NCI-H526 (cell line): ENCODE measurements at regions not wholly inside any gene's neighbourhood (a gene's known extent, or its start where the extent isn't known, plus 50 kb on each side); places are given as distances from the start of the nearest gene placed in this dataset.
"Not testable (repeated sequence)": the region's sequence is repeated elsewhere in the genome, so short reads cannot be mapped to it uniquely, and the experiment has no call there.

Experiments used
- DNase-seq, 2 experiments: peaks; one replicate each; lab custom pipeline; 2025; lab: John Stamatoyannopoulos, UW

DNA sequence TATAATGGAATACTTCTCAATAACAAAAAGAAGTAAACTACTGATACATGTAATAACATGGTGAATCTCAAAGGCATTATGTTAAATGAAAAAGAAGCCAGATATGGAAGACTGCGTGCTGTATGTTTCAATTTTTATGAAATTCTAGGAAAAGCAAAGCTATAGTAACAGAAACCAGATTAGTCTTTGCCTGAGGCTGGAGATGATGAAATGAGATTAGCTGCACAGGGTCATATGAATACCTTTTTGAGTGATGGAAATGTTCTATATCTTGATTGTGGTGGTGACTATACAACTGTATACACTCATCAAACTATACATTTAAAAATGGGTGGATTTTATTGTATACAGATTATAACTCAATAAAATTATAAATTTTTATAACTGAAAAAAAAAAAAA is 113.5 kb downstream of the TMEM30B start:
- no peak for DNase-seq

DNA sequence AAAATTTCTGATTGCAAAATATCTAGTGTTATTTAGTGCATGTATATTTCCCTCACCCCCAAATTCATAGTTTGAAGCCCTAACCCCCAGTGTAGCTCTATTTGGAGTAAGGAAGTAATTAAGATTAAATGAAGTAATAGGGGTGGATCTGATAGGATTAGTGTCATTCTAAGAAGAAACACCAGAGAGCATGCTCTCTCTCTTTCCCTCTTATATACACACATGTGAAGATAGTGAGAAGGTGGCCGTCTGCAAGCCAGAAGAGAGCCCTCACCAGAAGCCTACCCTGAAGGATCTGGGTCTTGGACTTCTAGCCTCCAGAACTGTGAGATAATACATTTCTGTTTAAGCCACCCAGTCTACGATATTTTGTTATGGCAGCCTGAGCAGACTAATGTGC is 120.3 kb downstream of the TMEM30B start:
- DNase-seq = no peak

DNA sequence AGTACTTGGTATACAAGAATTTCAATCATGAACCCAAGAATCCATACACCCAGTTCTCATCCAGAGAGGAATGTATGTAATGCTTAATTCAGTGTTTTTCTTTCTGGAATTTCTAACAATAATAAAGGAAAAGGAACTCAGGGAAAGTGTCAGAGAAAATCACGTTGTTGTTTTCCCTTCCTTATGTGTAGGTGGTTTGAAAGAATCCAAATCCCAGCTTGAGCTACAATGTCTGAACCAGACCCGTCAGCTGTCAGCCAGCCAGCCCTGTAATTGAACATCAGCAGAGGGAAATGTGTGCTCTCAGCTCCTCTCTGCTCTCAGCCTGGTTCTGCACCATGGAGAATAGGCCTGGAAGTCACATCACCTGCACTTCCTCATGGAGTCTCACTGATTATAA is 126.5 kb downstream of the TMEM30B start:
- no peak for DNase-seq

DNA sequence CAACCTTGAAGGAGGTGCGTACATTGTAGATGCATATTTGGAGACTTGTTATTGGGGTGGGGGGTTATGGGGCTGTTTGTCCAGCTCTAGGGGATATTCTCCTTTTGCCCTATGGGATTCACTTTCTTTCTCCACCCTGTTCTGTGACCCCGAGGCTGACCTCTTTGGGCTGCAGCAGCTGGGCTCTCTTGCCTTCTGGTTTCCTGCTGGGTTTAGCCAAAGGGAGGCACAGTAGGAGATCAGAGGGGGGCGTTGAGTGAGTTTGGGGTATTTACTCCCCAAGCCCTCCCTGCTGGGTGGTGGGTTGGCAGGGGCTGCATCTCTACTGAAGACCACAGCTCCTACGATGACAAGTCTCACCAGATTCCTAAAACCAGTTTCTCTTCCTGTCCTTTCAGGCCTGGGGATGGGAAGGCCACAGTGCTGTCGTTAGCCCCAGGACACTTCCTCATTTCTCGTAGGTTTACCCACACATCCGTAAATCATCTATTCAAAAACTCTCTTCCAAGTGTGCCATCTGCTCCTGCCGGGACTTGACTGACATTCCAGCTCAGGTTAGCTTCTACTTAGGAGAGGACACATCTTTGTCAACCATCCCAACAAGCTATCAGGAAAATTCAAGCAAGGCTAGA is 127.1 kb downstream of the TMEM30B start:
- DNase-seq = no peak

DNA sequence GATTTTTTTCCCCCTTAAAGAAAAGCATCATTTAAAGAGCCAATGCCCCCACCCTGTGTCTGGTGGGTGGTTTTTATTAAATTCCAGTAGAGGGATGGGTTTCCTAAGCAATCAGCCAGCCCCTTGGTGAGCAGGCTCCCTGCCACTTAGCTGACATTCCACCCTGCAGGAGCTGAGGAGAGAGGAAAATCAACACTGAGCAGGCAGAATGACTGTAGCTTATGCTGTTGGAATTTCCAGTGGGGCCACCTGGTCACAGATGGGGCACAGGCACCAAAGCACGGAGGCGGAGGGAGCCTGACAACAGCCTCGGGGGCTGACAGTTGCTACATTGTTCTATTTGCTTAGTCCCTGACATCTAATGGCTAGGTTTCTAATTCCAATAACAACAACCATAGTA is 127.7 kb downstream of the TMEM30B start:
- no peak for DNase-seq

DNA sequence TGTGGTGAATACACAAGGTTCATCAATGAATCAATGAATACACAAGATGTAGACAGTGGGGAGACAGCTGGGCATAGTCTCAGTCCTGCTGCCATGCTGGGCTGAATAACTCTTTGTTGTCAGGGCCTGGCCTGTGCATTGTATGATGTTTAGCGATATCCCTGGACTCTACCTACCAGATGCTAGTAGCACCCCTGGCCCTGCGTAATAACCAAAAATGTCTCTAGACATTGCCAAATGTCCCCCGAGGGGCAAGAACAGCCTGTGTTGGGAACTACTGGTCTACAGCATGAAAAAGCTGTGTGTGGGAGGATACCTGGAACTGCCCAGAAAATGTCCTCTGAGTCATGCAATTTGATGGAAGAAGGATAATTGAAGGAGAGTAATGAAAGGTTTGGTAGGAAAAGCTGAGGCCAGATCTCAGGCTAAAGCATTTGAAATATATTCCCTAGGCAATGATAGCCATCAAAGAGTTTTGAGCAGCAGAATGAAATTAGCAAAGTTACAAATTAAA is 128.2 kb downstream of the TMEM30B start:
- no peak for DNase-seq

DNA sequence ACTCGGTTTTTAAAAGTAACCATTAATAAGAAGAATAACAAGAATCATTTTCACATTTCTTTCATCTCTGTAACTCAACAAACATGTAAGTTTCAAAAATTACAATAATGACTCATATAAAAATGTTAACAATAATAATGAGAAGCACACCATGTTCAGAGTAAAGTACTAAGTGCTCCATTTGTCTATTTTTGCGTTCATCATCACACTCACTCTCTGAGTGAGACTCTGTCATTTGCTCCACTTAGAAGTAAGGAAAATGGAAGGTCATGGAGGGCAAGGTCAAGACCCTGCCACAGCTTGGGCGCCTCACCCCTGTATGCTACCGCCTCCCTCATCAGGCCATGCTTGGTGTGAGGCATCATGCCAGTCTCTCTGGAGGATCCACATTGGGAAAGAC is 129.9 kb downstream of the TMEM30B start:
- DNase-seq = no peak

DNA sequence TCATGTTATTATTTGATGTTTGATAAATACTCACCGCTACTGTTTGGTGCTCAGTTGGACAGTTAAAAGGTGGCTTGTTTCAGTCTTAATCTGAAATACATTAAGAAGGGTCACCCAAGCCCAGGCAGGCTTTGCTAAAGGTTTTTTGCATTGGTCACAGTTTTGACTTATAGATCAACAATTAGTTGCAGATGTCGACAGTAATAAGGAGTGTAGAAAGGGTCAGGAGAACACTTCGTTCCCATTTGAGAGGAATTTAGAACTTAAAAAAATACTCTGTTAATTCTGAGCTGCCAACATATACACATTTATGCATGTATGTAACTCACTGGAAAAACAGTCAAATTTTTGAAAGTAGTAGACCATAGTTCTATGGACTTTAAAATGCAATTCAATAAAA is 130.3 kb downstream of the TMEM30B start:
- DNase-seq = no peak

DNA sequence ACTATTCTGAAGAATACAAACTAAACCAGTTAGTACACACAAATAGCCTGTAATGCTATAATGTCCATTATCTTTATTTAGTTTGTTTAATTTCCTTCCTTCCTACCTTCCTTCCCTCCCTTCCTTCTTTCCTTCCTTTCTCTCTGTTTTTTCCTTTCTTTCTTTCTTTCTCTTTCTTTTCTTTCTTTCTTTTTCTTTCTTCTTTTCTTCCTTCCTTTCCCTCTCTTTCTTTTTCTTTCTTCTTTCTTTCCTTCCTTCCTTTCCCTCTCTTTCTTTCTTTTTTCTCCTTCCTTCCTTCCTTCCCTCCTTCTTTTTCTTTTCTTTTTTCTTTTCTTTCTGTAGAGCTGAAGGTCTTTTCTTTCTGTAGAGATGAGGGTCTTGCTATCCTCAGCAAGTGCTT is 131.2 kb downstream of the TMEM30B start:
- DNase-seq = no peak

DNA sequence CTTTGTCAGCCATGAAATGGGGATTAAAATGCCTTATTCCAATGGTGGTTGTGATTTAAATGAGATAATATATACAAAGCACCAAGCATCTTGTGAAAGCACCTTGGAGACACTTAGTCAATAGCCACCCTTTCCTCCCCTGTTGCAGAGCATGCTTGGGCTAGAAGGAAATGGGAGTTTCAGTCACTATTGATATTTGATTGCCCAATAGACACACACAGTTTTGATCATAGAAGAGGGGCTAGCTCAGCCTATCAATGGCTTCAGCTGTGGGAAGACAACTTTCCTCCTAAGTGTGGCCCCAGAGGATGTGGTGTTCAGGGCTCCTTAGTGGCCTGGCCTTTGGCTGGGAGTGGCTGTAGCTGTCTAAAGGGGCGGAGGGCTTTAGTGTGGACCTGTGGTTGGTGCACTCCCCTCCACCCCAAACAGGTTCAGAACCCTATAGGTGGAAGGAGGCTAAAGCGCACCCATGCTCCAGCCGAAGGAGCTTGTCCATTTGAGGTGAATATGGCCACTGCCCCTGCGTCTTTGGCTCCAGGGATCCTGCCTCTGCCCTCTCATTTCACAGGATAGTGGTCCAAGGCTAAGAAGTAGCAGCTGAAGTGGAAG is 132.3 kb downstream of the TMEM30B start:
- DNase-seq = no peak

DNA sequence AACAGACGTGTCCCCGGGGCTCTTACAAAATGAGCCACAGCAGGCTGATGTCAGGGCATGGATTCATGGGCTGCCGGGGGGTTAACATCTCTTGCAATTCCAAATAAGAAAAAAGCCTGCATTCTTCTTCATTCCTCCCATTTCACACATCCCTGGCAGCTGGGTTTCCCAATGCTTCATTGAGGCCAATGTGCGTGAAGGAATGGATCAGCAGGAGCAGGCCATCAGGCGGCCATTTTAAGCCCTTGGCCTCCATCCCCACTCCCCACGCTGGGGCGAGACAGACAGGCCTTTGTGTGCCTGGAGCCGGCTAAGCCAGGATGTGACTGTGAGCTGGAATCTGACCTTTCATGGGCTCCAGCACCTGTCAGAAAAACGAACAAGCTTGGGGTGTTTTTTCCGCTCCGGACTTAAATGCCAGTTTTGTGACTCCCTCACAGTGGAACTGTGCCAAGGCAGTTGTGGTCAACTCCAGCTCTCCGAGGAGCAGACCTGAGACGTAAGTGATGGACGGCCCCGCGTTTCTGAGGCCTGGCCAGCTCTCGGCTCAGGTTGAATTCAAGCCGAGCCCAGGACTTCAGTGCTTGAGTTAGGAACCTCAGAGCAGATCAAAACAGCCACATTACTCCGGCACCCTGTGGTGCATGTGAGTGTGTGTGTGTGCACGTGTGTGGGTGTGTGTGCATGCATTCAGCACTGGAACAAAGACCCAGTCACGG is 133.1 kb downstream of the TMEM30B start:
- DNase-seq = peak in 1 of 2 experiments; percentile 4

DNA sequence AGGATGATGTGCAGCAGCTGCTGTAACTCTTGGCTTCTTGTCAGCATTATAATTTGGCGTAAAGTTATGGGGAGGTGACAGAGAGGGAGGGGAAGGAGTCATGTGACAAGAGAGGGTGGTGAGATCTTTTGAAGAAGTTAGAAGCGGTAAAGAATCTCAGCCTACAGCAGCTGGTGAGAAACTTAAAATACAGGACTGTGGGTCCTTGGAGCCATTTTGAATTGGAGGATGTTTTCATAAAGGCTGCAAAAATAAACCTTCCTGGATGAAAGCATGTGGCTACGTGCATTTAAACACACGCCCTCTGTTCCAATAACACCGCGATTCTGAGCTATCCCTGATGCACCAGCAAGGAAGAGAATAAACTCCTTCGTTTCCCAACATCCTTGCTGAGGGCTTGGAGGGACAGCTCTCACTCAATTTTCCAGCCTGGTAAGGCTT is 133.7 kb downstream of the TMEM30B start:
- DNase-seq = no peak

DNA sequence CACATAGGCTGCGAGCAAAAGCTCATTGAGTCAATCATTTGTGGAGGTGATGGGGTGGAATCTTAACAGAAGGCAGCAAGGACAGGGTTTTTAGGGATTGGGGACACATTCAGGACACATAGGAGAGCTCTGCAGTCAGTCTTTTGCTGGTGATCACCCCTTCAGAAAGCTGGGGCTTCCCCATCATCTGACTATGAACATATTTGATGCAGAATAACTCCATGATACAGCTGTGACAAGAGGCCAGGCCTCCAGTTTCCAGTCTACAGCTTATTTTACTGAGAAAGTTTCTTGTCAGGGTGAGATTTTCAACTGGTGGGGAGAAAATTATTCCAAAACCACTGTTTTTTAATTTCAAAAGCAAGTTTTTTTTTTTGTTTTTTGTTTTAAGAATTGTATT is 134.2 kb downstream of the TMEM30B start:
- no peak for DNase-seq

DNA sequence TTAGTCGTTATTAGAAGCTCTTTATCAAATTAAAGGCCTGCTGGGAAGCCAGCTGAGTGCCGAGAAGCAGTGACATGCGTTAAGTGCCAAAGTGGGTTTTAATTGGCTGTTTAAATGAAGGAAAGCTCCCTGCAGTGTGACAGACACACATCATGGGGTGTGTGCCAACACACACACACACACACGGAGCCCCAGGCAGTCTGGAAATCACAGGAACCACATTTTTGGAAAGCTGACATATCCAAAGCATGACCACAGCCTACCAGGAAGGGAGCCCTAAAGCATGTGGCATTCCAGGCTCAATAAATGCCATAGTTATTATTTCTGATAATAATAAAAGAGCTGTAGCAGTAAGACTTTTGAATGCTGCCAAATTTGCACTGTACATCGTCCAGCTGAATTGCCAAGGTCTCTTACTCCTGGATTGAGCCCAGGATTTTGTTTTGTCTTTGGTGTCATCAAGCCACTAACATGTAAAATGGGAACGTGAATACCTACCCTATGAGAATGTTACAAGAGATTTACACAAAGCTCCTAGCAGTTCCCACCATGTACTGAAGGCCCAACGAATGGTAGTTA is 135.1 kb downstream of the TMEM30B start:
- DNase-seq = no peak

DNA sequence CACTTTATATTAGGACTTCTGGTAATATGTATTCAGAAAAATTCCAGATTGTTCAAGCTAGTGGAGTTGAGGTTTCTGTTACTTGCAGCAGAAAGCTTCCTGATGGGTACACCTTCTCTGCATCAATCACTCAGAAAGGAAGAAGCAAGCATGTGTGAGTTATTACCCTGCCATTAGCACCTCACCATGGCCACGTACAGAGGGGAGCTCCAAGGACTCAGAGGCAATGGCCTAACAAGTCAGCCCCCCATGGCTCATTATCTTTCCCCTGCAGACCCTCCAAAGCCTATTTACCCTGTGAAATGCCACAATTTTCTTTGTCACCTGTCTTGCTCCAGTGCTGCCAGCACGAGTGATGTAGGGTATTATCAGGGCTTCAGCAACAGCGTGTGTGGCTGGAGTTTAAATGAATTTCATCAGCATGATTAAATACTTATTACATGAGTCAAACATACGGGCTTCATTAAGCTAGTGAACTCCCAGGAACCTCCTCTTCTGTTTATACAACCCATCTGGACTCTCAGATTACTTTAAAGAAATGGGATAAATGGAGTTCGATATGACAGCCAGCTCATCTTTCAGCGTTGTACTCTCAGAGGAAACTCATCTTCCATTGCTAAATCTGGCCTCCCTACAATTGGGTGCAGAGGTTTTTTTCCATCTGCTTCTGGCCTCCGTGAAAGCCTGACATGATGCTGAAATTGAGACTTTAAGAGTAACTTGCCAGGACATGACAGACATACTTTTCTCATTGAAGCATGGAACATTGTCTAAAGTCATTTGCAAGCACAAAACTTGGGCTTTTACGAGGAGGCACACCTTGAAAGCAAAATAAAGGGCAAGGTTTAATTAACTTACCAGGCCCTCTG is 135.9 kb downstream of the TMEM30B start:
- DNase-seq = no peak

DNA sequence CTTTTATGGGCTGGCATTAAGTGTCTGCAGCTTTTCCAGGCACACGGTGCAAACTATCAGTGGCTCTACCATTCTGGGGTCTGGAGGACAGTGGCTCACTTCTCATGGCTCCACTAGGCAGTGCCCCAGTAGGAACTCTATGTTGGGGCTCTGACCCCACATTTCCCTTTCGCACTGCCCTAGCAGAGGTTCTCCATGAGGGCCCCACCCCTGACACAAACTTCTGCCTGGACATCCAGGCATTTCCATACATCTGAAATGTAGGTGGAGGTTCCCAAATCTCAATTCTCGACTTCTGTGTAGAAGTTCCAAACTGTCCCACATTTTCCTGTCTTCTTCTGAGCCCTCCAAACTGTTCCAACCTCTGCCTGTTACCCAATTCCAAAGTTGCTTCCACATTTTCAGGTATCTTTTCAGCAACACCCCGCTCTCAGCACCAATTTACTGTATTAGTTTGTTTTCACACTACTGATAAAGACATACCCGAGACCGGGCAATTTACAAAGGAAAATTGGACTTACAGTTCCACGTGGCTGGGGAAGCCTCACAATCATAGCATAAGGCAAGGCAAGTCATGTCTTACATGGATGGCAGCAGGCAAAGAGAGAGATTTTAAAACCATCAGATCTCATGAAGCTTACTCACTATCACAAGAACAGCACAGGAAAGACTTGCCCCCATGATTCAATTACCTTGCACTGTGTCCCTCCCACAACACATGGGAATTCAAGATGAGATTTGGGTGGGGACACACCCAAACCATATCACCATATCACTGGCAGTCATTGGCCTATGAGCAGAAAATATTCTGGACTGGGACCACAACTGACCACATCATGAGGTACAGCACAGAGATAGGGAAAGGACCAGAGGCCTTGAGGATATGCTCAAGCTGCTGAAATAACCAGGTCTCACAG is 136.8 kb downstream of the TMEM30B start:
- not testable (repeated sequence) for DNase-seq

DNA sequence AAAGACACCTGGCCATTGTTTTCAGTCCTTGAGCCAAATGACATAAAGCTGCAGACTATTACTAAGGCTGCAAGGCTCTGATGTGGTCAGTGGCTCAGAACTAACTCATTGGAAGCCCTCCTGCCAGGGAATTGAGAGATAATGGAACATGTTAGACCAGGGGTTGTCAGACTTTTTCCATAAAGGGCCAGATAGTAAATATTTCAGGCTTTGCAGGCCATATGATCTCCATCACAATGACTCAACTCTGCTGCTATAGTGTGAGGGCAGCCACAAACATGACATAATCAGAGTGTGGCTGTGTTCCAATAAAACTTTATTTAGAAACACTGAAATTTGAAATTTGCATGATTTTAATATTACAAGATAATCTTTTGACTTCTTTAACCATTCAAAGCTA is 140.3 kb downstream of the TMEM30B start:
- no peak for DNase-seq

DNA sequence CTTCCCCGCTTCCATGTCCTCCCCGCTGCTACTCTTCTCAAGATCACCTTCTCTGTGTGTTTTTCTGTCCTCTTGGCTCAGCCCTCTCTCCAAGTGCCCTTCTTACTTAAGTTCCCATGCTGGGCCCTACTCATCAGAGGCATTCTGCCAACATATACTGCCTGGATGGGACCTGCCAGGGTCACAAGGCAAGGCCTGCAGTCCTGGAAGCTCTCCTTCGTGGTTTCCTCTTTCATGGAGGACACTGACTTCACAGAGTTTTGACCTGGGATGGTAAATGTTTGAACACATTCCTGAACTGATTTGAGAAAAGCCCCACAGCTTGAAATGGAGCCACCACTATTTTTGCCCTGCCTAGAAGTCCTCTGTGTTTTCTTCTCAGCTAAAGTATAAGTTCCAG is 140.9 kb downstream of the TMEM30B start:
- no peak for DNase-seq

DNA sequence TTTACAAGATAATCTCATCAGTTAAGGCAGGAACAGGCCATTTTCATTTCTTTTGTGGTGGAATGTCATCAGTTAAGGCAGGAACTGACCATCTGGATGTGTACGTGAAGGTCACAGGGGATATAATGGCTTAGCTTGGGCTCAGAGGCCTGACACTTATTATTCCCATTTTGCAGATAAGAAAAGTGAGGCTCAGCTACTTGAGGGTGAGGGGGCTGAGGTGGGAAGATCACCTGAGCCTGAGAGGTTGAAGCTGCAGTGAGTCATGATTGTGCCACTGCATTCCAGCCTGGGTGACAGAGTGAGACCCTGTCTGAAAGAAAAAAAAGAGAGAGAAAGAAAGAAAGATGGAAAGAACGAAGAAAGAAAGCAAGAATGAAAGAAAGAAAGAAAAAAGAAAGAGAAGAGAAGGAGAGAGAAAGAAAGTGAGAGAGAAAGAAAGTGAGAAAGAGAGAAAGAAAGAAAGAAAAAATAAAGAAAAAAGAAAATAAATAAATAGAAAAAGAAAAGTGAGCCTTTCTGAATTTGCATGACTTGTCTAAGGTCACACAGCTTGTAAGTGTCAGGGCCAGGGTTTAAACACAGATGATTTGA is 142.0 kb downstream of the TMEM30B start:
- DNase-seq = no peak

DNA sequence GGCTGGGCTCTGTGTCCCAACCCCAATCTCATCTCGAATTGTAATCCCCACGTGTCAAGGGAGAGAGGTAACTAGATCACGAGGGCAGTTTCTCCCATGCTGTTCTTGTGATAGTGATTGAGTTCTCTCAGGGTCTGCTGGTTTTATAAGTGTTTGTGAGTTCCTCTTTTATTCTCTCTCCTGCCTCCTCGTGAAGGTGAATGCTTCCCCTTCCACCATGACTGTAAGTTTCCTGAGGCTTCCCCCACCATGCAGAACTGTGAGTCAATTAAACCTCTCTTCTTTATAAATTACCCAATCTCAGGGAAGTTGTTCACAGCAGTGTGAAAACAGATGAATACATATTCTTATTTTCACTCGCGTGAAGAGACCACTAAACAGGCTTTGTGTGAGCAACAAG is 148.2 kb downstream of the TMEM30B start:
- no peak for DNase-seq
